Esophagus muscularis mucosa (tissue), 4 donors: ENCODE measurements at regions not wholly inside any gene's neighbourhood (a gene's known extent, or its start where the extent isn't known, plus 50 kb on each side); places are given as distances from the start of the nearest gene placed in this dataset.

Experiments used
- CTCF ChIP-seq, 3 experiments: fragments of 200-600 bp in 2 of 3; fragments of 450-650 bp in 1 of 3; sonication (generic) in 2 of 3; IDR thresholded peaks; one replicate each; pipeline ENCODE4 v1.5.1; 2017 to 2019; ENCODE audit warnings: antibody characterized with exemption in 3 of 3, mild to moderate bottlenecking in 2 of 3, moderate library complexity in 1 of 3
- EP300 ChIP-seq: sonication (generic); formaldehyde crosslinking; IDR thresholded peaks from one replicate; pipeline ENCODE4 v1.6.1; 2017; ENCODE audit warnings: antibody characterized with exemption
- POLR2A ChIP-seq: fragments of 450-650 bp; IDR thresholded peaks from one replicate; pipeline ENCODE4 v1.6.1; 2017; ENCODE audit warnings: antibody characterized with exemption, moderate library complexity, mild to moderate bottlenecking, low read depth
- POLR2AphosphoS5 ChIP-seq, 2 donors: sonication (generic); formaldehyde crosslinking; IDR thresholded peaks; one replicate each; pipeline ENCODE4 v1.6.1; 2017; ENCODE audit warnings: antibody characterized with exemption in 2 of 2

- TF ChIP-seq POLR2A, result no peak
- TF ChIP-seq CTCF (IDR thresholded peaks at IDR 0.05), result no peak
- no peak for TF ChIP-seq POLR2AphosphoS5 (IDR thresholded peaks at IDR 0.05)
- no peak for TF ChIP-seq EP300
Observed at GRCh38 chr12:24095245-24095644, 145.8 kb upstream of the SOX5 start.
